Fibroblast of pulmonary artery (primary cell): ENCODE measurements at regions not wholly inside any gene's neighbourhood (a gene's known extent, or its start where the extent isn't known, plus 50 kb on each side); places are given as distances from the start of the nearest gene placed in this dataset.

ENCODE experiments used
- DNase-seq: peaks from one replicate; pipeline ENCODE4 v3.0.0-alpha.2; 2010; ENCODE audit warnings: low read depth
- H3K4me3 ChIP-seq: replicated peaks from 2 replicates; pipeline ENCODE4 v1.5.1; 2011; ENCODE audit warnings: low read depth, mild to moderate bottlenecking, control low read depth, low read length, moderate library complexity
- CTCF ChIP-seq: IDR thresholded peaks from 2 replicates; pipeline ENCODE4 v1.5.1; 2011; ENCODE audit warnings: mild to moderate bottlenecking, control low read depth, low read length, inconsistent platforms; ENCODE audit errors: missing control alignments

- no peak for DNase-seq
- no peak for TF ChIP-seq CTCF
- H3K4me3 ChIP-seq = no peak overlapping the region
Measured at GRCh38 chr12:45646851-45647581, 82.5 kb upstream of the ARID2 start.

- DNase-seq = no peak
- TF ChIP-seq CTCF = no peak
Measured at GRCh38 chr12:45648070-45648469, 81.4 kb upstream of the ARID2 start.

GRCh38 chr12:45651029-45651428 is 78.5 kb upstream of the ARID2 start:
- H3K4me3 ChIP-seq = no peak overlapping the region
- no peak for DNase-seq
- TF ChIP-seq CTCF = no peak

More at GRCh38 chr12:45648070-45648469, 81.4 kb upstream of the ARID2 start:
- H3K4me3 ChIP-seq = no peak overlapping the region

- TF ChIP-seq CTCF = no peak
- no peak overlapping the region for H3K4me3 ChIP-seq
- DNase-seq = no peak
Measured at GRCh38 chr12:45654002-45654665, 75.4 kb upstream of the ARID2 start.

- TF ChIP-seq CTCF = no peak
- H3K4me3 ChIP-seq = no peak overlapping the region
- DNase-seq = peak; percentile 36
Measured at GRCh38 chr12:45655186-45655585, 74.3 kb upstream of the ARID2 start.

GRCh38 chr12:45655743-45656142 is 73.8 kb upstream of the ARID2 start:
- H3K4me3 ChIP-seq = no peak overlapping the region
- no peak for DNase-seq
- no peak for TF ChIP-seq CTCF
